ENCODE measurements at regions not wholly inside any gene's neighbourhood (a gene's known extent, or its start where the extent isn't known, plus 50 kb on each side); places are given as distances from the start of the nearest gene placed in this dataset.

DNA sequence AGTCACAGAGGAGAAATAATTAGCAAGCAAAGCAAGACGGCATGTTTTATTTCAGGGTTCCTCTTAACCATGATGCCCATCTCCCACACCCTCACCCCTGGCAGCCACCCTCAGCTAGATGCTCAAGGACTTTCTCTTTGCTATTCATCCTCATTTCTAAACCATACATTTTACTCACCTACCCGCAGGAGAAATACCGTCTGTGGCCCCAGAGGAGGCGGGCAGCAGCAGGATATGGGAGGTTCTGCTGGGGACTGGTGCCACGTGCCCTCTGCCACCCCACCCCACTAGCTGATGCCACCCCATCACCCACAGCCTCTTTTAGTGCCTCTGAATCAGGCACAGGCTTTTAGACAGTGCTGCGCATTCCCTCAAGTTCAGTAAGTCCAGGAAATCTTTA, 168.7 kb upstream of the ITGB1 start:
- no peak for DNase-seq (ENCODE audit: low spot score)

DNA sequence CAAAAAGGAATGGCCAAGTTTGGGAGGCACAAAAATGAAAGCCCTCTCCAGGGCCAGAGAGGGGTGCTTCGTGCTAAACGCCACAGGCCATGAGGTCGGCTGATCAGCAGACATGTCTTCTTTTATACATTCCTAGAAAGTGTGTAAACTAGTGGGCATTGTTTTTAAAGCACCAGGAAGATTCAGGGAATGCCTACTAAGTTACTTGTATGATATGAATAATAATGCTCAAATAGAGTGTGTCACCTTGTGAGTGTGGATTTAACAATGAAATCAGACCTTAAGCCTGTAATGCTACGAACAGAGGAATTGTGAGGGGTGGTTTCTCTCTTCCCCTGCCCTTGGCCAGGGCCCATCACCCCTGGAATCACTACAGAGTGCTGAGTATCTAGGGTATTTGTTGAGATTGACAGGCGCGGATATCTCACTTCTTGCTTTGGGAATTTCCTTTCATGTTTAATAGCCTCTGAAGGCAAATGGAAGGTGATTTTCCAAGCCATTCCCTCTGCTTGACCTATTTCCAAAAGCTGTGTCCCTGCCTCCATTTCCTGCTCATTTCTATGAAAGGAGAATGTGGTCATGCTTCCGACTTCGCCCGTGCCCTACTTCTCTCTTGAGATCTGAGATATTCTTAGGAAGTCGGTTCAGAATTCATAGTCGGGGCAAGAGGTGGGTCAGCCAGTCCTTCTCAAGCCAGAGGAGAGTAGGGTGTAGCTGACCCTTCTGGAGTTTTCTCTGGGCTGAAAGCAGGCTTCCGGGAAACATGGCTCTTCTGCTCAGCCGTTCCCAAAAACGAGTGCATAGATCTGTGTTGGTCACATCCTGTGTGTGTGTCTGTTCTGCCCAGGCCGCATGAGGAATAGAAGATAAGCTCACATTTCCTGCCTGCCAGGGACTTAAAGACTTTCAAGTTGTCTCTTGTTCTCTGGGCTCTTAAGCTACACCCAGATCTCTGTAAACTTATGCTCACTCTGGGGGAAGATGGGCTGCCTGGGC, 167.8 kb upstream of the ITGB1 start:
- no peak for DNase-seq (ENCODE audit: low spot score)

DNA sequence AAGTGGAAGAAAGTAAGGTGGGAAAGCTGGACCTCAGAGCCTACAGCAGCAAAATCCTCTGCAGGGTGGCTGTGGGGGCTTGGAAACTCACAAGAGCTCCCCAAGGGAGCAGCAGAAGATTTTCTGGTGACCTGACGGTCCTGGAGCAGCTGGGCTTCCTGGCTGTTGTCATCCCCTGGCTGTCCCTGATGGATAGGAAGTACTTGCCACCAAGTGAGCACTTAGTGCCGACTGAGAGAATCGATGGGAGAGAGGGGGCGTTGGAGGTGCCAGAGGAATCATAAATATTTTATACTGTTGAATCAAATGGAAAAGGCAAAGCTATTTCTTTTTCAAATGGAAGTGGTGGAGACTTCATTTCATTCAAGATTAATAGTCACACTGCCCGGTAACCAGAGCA, 167.1 kb upstream of the ITGB1 start:
- no peak for DNase-seq (ENCODE audit: low spot score)

DNA sequence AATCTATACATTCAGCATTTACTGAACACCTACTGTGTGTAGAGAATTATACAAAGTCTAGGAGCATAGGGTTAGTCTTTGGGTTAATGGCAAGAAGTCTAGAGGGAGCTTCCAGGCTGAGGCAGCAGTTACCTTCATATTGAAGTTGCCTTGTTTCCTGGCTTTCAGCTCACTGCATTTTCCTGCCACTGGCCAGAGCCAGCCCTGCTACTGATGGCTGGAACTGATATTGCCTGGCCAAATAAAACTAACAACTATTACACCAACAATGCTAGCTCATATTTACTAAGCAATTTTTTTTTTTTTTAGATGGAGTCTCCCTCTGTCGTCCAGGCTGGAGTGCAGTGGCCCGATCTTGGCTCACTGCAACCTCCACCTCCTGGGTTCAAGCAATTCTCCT, 165.7 kb upstream of the ITGB1 start:
- DNase-seq (ENCODE audit: low spot score) = no peak

DNA sequence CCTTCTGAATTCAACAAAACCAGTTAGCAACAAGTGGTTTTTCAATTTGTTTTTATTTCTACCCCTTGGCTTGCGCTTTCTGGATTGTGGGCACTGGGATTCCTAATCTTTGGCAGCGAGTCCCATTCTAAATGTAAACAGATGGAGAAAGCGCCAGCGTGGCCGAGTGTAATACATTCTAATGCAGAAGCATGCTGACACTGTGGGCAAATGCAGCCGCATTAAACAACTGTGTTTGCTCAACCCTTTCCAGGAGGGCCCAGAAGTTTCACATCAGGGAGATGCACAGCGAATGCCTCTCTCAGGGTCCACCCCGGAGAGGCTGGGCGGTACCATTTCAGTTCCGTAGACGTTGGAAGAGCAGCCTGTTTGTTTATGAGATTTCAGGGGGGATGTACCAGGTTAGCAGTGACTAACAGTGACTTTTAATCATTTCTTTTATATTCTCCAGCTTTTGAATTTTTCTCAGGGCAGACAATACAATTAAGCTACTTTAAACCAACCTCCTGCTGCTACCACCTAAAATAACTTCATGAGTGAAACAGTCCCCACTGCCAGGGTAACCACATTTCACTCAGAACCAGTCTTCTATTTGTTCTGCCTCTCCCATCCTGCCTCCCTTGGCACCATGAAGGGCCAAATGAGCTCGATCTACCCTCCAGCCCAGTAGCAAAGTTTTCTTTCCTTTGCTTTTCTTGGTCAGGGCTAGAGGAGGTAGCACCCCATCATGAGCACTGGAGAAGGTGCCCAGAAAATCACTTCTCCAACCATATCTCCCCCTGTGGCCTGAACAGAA, 164.2 kb upstream of the ITGB1 start:
- peak; percentile 74 for DNase-seq (ENCODE audit: low spot score)

DNA sequence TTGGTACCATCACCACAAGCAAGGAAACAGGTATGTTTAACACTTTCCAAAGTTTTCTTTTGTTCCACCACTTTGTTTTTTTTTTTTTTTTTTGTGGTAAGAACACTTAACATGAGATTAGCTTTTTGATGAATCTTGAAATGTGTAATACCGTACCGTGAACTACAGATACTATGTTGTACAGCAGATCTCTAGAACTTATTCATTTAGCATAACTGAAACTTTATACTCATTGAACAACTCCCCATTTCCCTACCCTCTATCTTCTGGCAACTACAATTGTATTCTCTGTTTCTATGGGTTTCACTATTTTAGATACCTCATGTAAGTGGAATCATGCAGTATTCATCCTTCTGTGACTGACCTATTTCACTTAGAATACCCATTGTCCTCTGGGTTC, 162.7 kb upstream of the ITGB1 start:
- DNase-seq (ENCODE audit: low spot score) = no peak

DNA sequence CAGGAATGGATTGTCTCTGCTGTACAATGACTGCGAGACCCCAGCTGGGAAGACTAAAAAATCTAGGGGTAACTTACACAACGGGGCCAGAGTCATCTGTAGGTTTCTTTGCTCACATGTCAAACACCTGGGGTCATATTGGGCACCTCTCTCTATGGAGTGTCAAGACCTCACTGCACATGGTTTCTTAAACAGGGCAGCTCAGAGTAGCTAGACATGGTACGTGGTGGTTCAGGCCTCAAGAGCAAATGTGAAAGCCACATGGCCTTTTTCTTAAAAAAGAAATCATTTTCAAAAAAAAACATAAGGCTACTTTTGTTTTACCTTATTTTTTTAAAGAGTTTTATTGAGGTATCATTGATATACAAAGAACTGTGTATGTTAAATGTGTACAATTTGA, 162.2 kb upstream of the ITGB1 start:
- no peak for DNase-seq (ENCODE audit: low spot score)

DNA sequence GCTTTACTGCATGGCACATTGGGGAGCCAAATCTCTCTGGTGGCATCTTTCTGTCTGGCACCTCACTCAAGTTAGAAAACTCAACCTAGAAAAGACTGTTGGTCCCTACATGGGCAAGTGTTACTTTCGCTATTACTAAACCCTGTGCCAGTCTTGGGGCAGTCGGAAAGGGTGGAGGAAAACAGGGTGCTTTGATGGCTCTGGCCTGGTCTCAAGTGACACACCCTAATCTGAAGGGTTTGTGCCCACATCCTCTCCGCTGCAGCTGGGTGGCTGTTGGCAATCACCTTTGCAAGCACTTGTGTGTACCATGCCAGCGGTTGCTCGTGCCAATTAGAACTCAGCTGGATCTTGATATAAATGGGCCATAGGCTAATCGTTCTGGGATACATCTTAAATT, 159.8 kb upstream of the ITGB1 start:
- DNase-seq (ENCODE audit: low spot score) = no peak

DNA sequence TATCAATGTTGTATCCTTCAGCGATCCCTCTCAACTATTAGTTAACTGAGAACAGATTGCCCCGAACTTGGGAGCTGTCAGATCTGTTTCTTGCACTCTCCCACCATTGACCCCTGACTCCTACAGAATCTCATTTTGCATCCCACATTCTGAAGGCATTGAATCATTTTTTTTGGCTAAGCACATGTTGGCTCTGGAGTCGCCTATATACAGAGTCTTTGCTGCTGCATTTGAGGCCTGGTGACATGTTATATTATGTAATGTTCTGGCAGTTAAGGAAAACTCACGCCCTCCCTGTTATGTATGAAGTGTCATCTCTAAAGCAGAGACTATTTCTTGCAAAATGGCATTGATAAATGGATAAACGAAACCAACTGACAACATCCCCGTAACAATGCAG, 159.2 kb upstream of the ITGB1 start:
- no peak for DNase-seq (ENCODE audit: low spot score)

DNA sequence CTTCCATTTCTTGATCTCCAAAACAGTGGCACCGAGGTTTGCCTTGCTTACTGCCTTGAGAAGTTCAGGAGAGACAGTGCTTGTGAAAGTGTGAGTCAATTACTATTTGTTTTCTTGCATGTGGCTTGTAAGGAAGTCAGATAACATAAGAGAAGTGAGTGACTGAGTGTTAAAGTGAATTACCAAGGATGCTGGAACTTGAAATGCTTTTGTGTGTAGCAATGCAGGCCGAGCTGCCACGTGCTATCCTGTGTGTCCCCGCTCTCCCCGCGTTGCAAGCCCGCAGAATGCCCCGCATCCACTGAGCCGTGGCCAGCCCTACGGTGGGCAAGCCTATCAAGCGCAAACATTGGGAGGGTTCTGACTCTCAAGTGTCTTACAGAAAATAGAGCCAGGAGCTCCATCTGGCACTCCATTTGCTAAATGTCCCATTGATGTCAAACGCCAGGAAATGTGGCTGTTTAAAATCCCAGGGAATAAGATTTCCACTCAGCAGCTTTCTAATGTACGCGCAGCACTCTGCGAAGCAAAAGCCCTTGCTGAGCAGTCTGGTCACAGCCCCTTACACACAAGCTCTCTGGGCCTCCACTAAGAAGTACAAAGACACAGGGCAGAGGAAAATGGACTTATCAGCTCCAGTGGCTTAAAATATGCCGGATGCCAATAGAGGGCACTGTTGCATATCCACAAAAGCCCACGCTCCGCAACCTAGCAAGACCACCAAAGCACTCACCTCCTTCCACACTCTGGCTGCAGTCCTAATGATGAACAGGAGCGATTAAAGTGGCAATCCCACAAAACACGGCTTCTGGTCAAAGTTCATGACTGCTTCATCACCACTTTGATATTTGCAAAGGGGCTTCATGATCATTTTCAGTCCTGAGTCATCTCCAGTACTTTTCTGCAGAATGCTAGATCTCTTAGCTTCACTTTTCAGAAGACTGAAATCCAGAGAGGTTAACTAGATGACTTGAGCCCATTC, 158.0 kb upstream of the ITGB1 start:
- no peak for DNase-seq (ENCODE audit: low spot score)

DNA sequence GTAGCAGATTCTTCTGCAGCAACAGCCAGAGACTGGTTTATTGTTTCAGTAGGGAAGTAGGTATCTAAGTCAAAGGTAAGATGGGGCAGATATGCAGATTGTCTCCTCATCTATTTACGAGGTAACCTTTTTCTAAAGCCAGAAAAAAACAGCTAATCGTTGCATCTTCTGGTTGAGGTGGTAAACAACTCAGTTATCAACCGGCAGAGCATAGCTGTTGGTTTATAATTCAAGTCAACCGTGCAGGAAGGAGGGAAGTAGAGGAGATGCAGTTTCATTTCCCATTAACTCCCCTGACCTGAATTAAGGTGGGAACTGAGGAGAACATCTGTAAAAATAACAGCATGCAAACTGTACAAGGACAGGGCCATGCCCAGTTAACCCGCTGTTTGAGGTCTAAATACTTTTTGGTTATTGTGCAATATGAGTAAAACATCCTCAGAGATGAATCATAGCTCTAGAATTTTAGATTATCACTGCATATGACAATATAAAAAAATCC, 156.5 kb upstream of the ITGB1 start:
- DNase-seq (ENCODE audit: low spot score) = peak; percentile 48

DNA sequence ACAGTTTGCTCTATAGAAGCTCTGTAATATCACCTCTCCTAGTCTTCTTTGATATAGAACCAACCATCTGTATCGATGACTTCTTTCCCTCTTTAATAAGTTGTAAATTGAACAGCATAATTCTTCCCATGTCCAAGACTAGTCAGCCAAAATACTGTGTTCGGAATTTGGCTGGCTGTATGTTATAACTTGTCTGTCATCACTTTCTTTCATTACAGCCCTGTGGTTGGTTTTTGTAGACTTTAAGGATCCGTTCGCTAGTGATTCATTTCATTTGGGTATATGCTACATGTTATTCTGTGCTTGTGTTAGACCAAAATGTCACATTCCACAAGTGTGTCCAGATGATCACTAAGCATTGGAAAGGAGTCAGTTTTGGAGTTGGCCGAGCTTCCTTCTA, 155.4 kb upstream of the ITGB1 start:
- peak; percentile 55 for DNase-seq (ENCODE audit: low spot score)

DNA sequence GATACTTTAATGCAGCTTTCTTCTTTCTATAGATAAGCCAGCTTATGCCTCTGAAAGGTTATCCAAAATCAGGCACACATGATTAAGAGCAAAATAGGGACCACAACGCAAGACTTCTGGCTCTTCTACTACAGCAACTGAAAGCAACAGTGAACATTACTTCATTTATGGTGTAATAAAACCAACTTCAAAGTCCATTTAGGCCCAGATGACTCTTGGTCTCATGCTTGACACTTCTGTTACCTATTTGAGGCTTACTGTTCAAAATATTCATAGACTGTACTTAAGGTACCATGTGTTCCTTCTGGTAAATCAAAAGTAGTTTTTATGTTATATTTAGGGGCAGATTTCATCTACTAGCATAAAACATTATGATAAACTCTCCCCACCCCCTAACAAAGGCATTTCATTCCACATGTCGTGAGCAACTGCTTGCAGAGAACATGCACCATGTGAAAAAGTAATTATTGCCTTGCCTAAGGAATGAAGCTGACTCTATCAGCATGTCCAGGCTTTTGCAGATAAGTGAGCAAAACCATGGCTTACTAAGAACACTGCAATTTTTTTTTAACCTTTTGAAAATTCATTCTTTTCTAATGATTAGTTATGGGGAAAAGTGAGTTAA, 154.9 kb upstream of the ITGB1 start:
- peak; percentile 44 for DNase-seq (ENCODE audit: low spot score)

DNA sequence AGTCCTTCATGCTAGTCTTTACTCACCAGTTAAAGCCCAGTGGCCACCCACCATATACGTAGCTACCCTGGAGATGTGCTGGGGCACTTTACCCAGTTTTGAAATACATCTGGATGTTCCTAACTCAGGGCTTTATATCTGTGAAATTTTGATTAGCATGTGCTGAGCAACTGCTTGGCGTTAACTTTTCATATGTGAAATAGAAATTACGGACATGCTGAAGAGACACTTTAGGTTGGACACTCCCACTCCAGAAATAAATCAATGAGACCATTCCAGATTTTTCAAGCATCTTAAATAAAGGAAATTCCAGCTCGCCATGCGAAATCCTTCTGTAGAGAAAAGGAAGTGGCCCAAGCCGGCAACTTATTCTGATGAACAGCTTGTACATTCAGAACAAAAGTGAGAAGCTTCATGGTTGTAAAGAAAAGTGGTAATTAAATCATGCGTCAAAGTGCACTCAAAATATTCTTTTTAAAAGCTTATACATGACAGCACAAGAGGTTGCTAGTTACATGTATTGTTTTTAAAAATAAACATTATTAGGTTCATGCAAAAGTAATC, 153.5 kb upstream of the ITGB1 start:
- no peak for DNase-seq (ENCODE audit: low spot score)

DNA sequence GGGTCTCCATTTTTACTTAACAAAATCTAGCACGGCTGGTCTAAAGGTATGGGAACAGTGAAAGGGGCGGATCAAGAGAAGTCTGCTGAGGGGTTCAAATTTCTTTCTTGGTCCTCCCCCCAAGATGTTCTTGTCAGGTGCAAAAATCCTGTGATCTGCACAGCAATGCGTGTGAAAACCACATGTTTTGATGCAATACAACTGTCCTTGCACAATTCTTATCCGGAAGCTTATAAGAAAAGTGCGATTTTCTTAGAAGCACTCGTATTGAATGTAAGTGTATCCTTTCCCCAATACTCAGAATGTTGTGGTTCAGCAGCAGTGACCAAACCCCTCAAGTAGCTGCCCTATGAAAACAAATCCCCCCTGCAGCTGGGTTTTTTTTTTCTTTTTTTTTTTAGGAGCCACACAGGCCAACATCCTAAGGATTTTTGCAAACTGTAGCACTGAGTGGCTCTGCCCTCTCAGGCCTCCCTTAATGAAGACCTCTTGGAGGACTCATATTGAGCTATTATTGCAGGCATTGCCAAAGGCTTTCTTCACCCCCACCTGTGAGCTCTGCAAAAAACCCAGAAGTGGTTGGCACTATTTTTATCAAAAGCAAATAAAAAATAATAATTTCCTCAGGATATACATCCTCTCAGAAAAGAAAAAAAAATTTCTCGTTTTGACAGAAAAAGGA, 151.9 kb upstream of the ITGB1 start:
- no peak for DNase-seq (ENCODE audit: low spot score)

DNA sequence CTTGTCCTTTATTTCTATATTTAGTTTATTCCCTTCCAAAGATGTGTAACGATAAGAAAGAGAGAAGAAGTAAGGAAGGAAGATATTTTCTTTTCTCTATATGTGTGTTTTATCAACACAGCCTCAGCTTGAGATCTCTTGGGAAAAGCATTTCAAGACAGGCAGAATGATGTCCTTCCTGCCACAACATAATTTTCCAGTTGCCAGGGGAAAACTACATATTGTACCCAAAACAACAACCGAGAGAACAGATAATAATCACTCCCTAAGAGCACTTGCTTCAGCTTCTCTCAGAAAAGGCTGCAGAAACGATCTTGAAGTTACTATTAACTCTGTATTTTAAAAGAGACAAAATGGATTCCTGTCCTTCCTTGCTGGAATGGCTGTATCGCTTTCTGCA, 151.4 kb upstream of the ITGB1 start:
- DNase-seq (ENCODE audit: low spot score) = no peak

DNA sequence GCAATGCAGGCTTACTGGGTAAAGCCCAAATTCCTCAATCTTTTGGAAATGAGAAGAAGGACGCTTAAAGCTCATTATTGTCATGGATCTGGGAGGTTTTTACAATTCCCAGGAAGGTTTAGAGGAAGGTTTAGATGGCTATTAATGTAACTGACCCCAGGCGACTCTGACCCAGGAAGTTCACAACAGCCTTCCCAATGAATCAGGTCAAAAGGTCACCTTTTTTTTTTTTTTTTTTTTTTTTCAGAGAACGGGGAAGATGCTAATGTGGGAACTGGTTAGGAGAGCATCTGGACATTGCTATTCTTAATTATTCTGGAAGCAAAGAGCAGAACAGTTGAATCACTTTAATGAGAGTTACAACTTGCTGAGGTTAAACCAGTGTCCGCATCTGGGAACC, 149.9 kb upstream of the ITGB1 start:
- DNase-seq (ENCODE audit: low spot score) = no peak

DNA sequence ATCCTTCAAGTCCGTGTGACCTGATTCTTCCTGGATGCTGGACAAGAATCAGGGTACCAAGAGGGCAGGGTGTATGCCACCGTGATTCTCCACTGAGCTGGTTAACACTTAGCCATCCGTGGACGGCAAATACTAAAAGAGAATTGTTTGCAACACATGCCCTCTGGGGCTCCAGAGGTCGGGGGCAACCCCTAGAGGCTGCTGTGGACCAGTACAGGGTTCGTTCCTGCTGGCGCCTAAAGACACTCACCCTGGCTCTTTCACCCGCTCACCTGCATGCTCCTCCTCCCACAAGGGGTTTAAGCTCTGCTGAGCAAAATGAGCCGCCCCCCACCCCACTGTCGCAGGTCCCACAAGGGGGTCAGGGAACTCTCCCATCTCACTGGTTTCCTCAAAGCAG, 148.7 kb upstream of the ITGB1 start:
- DNase-seq (ENCODE audit: low spot score) = no peak

DNA sequence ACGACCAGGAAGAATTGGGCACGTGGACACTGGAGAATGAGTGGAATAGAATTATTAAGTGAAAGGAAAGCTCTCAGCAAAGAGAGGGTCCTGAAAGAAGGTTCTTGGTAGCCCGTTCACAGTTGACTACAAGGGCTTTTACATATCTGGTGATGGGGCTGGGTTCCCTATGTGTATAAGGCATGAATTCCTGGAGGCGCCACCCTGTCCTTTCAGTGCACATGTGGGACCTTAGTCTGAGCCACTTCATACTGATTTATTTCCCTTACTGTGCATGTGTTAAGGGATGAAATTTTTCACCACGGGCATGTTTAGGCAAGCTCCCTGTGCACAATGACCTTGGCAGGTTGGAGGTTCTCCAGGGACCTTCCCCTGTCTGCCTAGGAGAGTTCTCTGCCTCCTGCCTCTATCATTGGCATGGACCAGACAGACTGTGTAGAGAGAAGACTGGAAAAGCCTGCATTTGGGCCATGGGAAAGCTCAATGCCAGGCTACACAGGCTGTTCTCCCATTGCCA, 145.9 kb upstream of the ITGB1 start:
- DNase-seq (ENCODE audit: low spot score) = no peak

DNA sequence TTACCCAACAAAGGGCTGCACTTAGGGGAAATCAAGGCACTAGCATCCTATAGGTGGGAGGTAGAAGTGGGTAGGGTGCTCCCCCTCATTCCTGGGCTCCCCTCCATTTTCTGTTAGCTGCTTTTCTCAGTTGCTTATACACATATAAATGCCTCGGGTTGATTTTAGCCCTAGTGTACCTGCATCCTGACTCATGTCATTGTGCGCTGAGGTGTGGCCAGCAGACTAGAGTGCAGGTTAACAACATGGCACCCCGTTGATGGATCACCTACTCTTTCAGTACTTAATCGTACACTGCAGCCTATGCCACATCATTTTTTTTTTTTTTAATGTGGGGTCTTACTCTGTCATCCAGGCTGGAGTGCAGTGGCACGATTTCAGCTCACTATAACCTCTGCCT, 144.0 kb upstream of the ITGB1 start:
- DNase-seq (ENCODE audit: low spot score) = no peak
